Mammary epithelial cell (primary cell): ENCODE measurements at regions not wholly inside any gene's neighbourhood (a gene's known extent, or its start where the extent isn't known, plus 50 kb on each side); places are given as distances from the start of the nearest gene placed in this dataset.

Experiments
- CTCF ChIP-seq, 2 donors: IDR thresholded peaks in 1 of 2; conservative IDR thresholded peaks in 1 of 2; 2 replicates each; pipeline ENCODE4 v1.5.1; 2011 to 2012; ENCODE audit warnings: inconsistent platforms in 2 of 2, low read length in 2 of 2, mild to moderate bottlenecking in 2 of 2, control low read depth in 1 of 2, low read depth in 1 of 2; ENCODE audit not compliant: insufficient read depth in 1 of 2; ENCODE audit errors: extremely low read depth in 1 of 2
- EZH2 ChIP-seq: IDR thresholded peaks from 2 replicates; pipeline ENCODE4 v1.6.1; 2012; ENCODE audit warnings: low read length, inconsistent platforms, borderline replicate concordance

GRCh38 chr4:10977534-10977933 is 293.0 kb upstream of the CLNK start:
- TF ChIP-seq CTCF (conservative IDR thresholded peaks at IDR 0.05 in 1 of 2, IDR thresholded peaks at IDR 0.05 in 1 of 2; ENCODE audit: extremely low read depth in 1 of 2, insufficient read depth in 1 of 2, low read depth in 1 of 2, low read length in 2 of 2) (no peak), EZH2 (no peak)
